GM12878 (cell line): ENCODE measurements at regions not wholly inside any gene's neighbourhood (a gene's known extent, or its start where the extent isn't known, plus 50 kb on each side); places are given as distances from the start of the nearest gene placed in this dataset.

Experiments used
- ATAC-seq: fragments of 200-7000 bp; cut with Tn5 transposase; 3 replicates; pipeline ENCODE4 v1.9.1; 2020; ENCODE audit warnings: mild to moderate bottlenecking, moderate library complexity
- BruUV-seq: library from RNA; stranded (reverse); fragments of 400-500 nt; replicated peaks from 2 replicates; lab custom pipeline; 2021; lab: Mats Ljungman, UMichigan
- CTCF ChIA-PET: fragments of 300-600 bp; sonication (Branson Sonifier 250); formaldehyde crosslinking; extraction: SDS; loops from one replicate; lab custom pipeline; 2021; ENCODE audit warnings: inconsistent platforms; lab: Yijun Ruan, JAX
- POLR2A ChIA-PET: fragments of 350-600 bp; formaldehyde crosslinking; extraction: SDS; loops from one replicate; lab custom pipeline; 2021; ENCODE audit warnings: inconsistent platforms; lab: Charles Lee
- RAD21 ChIA-PET: fragments of 300-600 bp; sonication (Branson Sonifier 250); formaldehyde crosslinking; loops from one replicate; lab custom pipeline; 2023; ENCODE audit warnings: antibody characterized with exemption; ENCODE audit not compliant: unreplicated experiment; lab: Charles Lee
- SMC1A ChIA-PET: fragments of 300-600 bp; sonication (Branson Sonifier 250); formaldehyde crosslinking; loops from one replicate; lab custom pipeline; 2023; ENCODE audit not compliant: unreplicated experiment, uncharacterized antibody; lab: Charles Lee
- DNase-seq: peaks from one replicate; pipeline ENCODE4 v3.0.0-alpha.2; 2011; ENCODE audit warnings: low read depth, low spot score
- FAIRE-seq: peaks from 3 replicates; lab custom pipeline; 2011; peaks lifted over from hg19 to GRCh38; lab: Jason Lieb, UNC
- H2AFZ ChIP-seq: 2 replicates; pipeline ENCODE4 v1.6.0; 2011; ENCODE audit warnings: low read depth, low read length, control low read depth; ENCODE audit not compliant: control insufficient read depth
- H3K27ac ChIP-seq: 2 replicates; pipeline ENCODE4 v1.5.1; 2011; ENCODE audit warnings: control low read depth; ENCODE audit not compliant: control insufficient read depth, insufficient read depth
- H3K27me3 ChIP-seq, 2 experiments: replicated peaks in 1 of 2; 2 replicates each; pipeline versions ENCODE4 v1.6.0 to v1.6.1; 2011; ENCODE audit warnings: low read length in 1 of 2; ENCODE audit not compliant: control insufficient read depth in 2 of 2, insufficient read depth in 2 of 2
- H3K36me3 ChIP-seq, 2 experiments: 2 replicates each; pipeline ENCODE4 v1.5.1; 2011; ENCODE audit warnings: low read length in 1 of 2; ENCODE audit not compliant: control insufficient read depth in 2 of 2, insufficient read depth in 2 of 2
- H3K4me1 ChIP-seq: 2 replicates; pipeline ENCODE4 v1.6.1; 2011; ENCODE audit warnings: mild to moderate bottlenecking, low read length, moderate library complexity, mixed read lengths; ENCODE audit not compliant: control insufficient read depth, insufficient read depth
- H3K4me2 ChIP-seq: 2 replicates; pipeline ENCODE4 v1.6.0; 2011; ENCODE audit warnings: control low read depth; ENCODE audit not compliant: control insufficient read depth, insufficient read depth
- H3K4me3 ChIP-seq: fragments of 200-600 bp; sonication (generic); 2 replicates; pipeline ENCODE4 v1.5.1; 2016
- H3K79me2 ChIP-seq: 2 replicates; pipeline ENCODE4 v1.6.0; 2011; ENCODE audit warnings: low read length; ENCODE audit not compliant: control insufficient read depth, insufficient read depth
- H3K9ac ChIP-seq: 2 replicates; pipeline ENCODE4 v1.8.0; 2011; ENCODE audit warnings: low read length, control low read depth, mixed read lengths; ENCODE audit not compliant: control insufficient read depth, insufficient read depth
- H3K9me3 ChIP-seq: replicated peaks from 3 replicates; pipeline ENCODE4 v1.5.1; 2011; ENCODE audit warnings: mild to moderate bottlenecking, low read length; ENCODE audit not compliant: control insufficient read depth, insufficient read depth
- H4K20me1 ChIP-seq: 2 replicates; pipeline ENCODE4 v1.6.0; 2011; ENCODE audit not compliant: control insufficient read depth, insufficient read depth
- EED ChIP-seq: sonication (generic); IDR thresholded peaks from 2 replicates; pipeline ENCODE4 v1.6.1; 2016; ENCODE audit warnings: antibody characterized with exemption, low read depth
- EGR1 ChIP-seq, 2 experiments: IDR thresholded peaks; 1 replicate in 1 of 2; 2 replicates in 1 of 2; pipeline ENCODE4 v1.6.1; 2011 to 2012; ENCODE audit warnings: low read depth in 2 of 2, low read length in 2 of 2, borderline replicate concordance in 1 of 2, mild to moderate bottlenecking in 1 of 2, moderate library complexity in 1 of 2
- POLR2AphosphoS2 ChIP-seq: IDR thresholded peaks from 2 replicates; pipeline ENCODE4 v1.6.1; 2011; ENCODE audit warnings: low read depth, mild to moderate bottlenecking, low read length, improper control_type of control experiment, moderate library complexity
- RFX5 ChIP-seq: IDR thresholded peaks from 2 replicates; pipeline ENCODE4 v1.6.1; 2011; ENCODE audit warnings: low read depth, low read length, improper control_type of control experiment
- YY1 ChIP-seq: IDR thresholded peaks from 2 replicates; pipeline ENCODE4 v1.6.1; 2011; ENCODE audit warnings: low read depth, mild to moderate bottlenecking, low read length
- ZNF687 ChIP-seq: fragments of 450-650 bp; IDR thresholded peaks from 2 replicates; pipeline ENCODE4 v1.6.1; 2017; ENCODE audit warnings: mild to moderate bottlenecking, moderate library complexity
- ZSCAN29 ChIP-seq: fragments of 450-650 bp; IDR thresholded peaks from 2 replicates; pipeline ENCODE4 v1.6.1; 2017; ENCODE audit warnings: mild to moderate bottlenecking, moderate library complexity
- WGBS: methylation state at CpG from one replicate; pipeline ENCODE4 v1.1.6; 2016; ENCODE audit warnings: low lambda C conversion rate; ENCODE audit not compliant: insufficient replicate concordance, insufficient coverage; ENCODE audit errors: missing lambda C conversion rate; 5-methylcytosine and 5-hydroxymethylcytosine counted together
- in situ Hi-C: fragments of 300-500 bp; cut with MboI; formaldehyde crosslinking; loops from 9 replicates; pipeline ENCODE4 v1.14.3; 2018; ENCODE audit warnings: mixed read lengths
- intact Hi-C: fragments of 100-400 bp; cut with micrococcal nuclease; formaldehyde crosslinking; loops from one replicate; pipeline ENCODE4 v1.14.2; 2022; ENCODE audit not compliant: unreplicated experiment
- TF ChIP-seq, protein P1 (sequence below): fragments of 450-650 bp; IDR thresholded peaks from 2 replicates; pipeline ENCODE4 v1.6.1; 2014; ENCODE audit warnings: mild to moderate bottlenecking

DNA sequence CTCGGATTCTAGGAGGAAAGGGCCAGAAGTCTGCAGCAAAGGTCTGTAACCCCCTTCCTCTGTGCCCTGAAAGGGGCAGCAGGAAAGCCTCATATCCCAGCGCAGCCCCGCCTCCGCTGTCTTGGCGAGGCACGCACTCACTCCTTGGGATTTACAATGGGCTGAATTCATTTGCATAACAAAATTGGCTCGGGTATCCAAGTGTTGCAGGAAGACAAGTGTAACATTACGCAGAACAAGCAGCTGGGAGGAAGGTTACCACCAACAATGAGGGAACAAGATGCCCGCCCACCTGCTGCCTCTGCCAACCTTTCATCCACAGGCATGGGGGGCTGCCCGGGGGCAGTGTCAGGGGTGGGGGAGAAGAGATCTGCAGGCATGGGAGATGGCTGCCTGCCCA, 130.4 kb downstream of the MRM1 start:
- WGBS: 45% methylated on average over 10 of the region's 10 CpGs
- SMC1A ChIA-PET: no interaction called here
- Histone ChIP-seq H3K27ac (no peak overlapping the region), H3K9ac (no peak overlapping the region), H3K4me3 (no peak overlapping the region), H3K27me3 (peaks cover 5 to 13% of the 10 kb centered on the region in 2 experiments; a peak in 3 of 4 replicates), H3K36me3 (no peaks in the 10 kb centered on the region), H3K4me1 (no peaks in the 10 kb centered on the region), H3K79me2 (no peaks in the 10 kb centered on the region), H2AFZ (no peak overlapping the region), H4K20me1 (no peaks in the 10 kb centered on the region), H3K9me3 (no peaks in the 10 kb centered on the region), H3K4me2 (no peak overlapping the region)
- CTCF ChIA-PET: no interaction called here
- no peak for DNase-seq
- intact Hi-C loops: no loop called here
- ATAC-seq: no peak
- no peak for FAIRE-seq
- TF ChIP-seq RFX5: no peak
- no peak for TF ChIP-seq YY1
- TF ChIP-seq EED: no peak
- no peak for TF ChIP-seq EGR1 (IDR thresholded peaks at IDR 0.05; ENCODE audit: borderline replicate concordance in 1 of 2, low read depth in 2 of 2, low read length in 2 of 2)
- TF ChIP-seq POLR2AphosphoS2: no peak
- TF ChIP-seq ZSCAN29: no peak
- TF ChIP-seq ZNF687: no peak
- TF ChIP-seq, protein P1, sequence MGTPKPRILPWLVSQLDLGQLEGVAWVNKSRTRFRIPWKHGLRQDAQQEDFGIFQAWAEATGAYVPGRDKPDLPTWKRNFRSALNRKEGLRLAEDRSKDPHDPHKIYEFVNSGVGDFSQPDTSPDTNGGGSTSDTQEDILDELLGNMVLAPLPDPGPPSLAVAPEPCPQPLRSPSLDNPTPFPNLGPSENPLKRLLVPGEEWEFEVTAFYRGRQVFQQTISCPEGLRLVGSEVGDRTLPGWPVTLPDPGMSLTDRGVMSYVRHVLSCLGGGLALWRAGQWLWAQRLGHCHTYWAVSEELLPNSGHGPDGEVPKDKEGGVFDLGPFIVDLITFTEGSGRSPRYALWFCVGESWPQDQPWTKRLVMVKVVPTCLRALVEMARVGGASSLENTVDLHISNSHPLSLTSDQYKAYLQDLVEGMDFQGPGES: no peak
- no TSS peak for BruUV-seq
- in situ Hi-C loops: no loop called here
- POLR2A ChIA-PET: no interaction called here
- RAD21 ChIA-PET: no interaction called here
